HG03095 (cell line): ENCODE measurements at regions not wholly inside any gene's neighbourhood (a gene's known extent, or its start where the extent isn't known, plus 50 kb on each side); places are given as distances from the start of the nearest gene placed in this dataset.
A peak's percentile ranks its signal among the peaks of the same experiment; 100 is the strongest.
"Not testable (repeated sequence)": the region's sequence is repeated elsewhere in the genome, so short reads cannot be mapped to it uniquely, and the experiment has no call there.

Experiments
- ATAC-seq: cut with Tn5 transposase; IDR thresholded peaks from one replicate; pipeline ENCODE4 v1.9.1; 2021; ENCODE audit warnings: moderate library complexity; ENCODE audit not compliant: unreplicated experiment

DNA sequence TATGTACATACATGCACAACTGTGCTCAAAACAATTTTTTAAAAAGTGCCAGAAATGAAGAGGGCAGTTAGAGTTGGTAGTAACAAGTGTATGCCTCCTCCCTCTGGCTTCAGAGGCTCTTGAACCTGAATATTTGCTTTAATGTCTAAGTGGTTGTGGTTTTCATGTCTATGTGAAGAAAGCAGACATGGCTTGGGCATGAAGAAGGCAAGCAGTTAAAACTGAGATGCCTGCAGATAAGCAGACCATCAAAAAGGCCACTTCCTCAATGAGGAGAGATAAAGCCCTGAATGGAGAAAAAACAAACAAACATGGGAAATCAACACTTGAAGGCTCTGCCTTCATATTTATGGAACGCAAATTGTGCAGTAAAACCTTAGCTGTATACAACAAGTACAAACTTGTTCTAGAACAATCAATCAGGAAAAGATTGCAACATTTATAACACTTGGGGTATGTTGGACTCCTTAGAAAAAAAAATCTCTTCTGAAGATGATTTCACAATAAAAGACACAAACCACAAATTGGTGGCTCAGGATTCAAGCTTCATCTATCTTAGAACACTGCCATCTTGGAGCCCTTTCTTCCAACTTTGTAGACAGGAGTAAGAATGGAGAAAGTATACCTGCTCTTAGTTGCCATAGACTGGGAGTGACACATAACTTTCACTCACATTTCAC is 52.7 kb upstream of the PLA2G4A start:
- ATAC-seq, result no peak

DNA sequence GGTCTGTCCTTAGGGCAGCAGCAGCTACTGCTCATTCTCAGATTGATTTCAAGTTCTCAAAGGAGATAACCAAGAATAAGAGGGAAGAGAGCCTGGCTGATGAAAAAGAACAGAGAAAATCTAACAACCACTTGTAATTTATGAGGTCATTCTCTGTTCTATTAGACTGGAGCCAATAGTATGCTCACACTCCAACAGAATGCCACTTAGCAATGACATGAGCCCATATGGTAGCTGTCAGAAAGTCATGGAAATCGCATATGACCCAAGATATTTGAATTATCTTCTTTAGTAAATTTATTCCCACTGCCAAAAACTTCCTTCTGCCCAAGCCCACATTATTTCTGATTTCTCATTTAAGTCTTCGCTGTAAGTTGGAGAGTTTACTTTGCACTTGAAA is 53.7 kb upstream of the PLA2G4A start:
- ATAC-seq, result no peak

DNA sequence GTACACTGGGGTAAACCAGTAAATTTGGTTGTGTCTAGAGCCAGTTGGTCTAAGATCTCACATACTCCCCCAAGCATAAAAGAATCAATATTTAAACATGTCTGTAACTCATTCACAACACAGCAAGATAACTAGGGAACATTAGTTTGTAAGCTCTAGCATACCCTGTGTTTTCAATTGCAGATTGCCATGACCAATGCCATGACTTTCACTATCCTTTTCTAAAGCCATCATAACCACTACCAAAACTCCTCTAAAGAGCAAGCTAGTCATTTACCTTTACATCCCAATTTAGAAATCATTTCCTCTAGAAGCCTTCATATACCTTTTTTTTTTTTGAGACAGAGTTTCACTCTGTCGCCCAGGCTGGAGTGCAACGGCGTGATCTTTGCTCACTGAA is 56.5 kb upstream of the PLA2G4A start:
- ATAC-seq, result no peak

DNA sequence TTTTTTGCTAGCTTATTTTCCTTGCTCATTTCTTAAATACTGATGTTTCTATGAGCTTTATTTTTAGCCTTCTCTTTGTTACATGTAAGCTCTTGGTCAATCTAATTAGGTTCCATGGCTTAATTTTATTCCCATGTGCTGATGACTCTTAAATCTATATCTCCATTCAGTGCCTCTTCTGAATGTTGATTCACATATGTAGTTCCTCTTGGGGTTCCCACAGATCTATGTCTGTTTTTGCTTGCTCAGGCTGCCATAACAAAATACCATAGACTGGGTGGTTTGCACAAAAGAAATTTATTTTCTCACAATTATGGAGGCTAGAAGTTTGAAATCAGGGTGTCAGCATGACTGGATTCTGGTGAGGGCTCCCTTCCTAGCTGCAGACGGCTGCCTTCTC is 58.3 kb upstream of the PLA2G4A start:
- no peak for ATAC-seq

DNA sequence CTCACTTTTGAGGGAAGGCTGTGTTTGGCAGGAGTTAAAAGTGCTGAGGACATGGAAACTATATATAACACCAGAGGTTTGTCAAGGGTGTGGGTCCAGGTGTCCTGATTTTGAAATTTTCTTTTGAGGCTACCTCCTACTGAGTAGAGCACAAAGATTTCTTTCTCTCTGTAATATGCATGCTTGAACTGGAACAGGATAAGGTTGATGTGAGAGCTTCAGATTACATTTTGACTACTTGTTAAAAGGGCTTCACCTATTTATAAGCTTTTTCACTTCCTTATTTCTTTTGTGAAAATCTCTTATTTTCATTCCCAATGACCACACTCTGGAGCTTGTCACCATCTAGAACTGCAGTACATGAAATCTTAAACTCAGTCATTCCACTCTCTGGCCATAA is 59.8 kb upstream of the PLA2G4A start:
- peak; percentile 91 for ATAC-seq

DNA sequence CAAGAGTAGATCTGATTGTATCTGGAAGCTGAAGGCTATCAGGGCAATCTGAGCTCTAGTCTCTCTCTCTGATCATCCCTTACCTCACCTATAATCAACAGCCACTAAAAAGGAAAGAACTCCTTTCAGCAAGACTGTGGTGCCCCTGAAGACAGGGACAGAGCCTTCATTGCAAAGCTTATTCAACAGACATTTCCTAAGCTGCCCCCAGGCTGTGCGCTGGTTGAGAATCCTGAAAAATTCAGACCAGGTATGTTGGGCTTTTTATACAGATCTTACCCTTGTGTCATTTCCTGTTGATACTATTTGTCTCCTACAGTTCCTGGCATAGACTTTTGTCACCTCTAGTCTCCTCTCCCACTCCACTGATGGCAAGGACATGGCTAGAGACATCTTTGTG is 63.3 kb upstream of the PLA2G4A start:
- ATAC-seq, result no peak

DNA sequence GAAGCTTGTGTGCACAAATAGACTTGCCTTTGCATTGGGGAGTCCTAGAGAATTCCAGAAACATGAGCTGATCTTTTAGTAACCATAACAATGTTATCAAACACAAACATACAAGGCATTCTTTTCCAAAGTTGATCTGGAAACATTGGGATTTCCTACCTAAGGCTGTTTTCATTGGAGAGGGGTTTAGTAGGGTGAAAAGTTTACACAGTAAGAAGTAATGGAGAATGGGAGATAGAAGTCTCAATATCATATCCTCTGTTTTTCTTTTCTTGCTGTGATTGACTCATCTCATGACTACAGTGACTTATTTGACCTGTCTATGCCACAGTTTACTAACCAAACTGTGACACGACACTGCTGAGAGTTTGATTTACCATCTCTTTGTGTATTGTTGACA is 65.6 kb upstream of the PLA2G4A start:
- ATAC-seq, result peak; percentile 72

DNA sequence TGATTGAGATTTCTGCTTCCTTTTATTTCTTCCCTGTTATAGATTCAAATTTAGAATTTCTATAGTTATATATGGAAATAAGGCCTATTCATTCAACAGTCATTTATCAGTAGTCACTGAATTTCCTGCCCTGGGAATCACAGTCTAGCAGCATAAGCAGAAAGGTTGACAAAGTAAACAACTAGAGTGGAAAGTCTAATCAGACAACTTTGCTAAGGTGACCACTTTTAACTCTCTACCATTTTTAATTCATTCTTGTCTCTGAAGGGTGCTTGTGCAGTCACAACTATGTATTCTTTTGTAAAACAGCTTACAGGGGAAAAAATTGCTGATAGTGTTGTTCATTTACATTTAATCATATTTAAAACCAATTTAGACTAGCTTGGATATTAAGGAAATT is 66.1 kb upstream of the PLA2G4A start:
- no peak for ATAC-seq

DNA sequence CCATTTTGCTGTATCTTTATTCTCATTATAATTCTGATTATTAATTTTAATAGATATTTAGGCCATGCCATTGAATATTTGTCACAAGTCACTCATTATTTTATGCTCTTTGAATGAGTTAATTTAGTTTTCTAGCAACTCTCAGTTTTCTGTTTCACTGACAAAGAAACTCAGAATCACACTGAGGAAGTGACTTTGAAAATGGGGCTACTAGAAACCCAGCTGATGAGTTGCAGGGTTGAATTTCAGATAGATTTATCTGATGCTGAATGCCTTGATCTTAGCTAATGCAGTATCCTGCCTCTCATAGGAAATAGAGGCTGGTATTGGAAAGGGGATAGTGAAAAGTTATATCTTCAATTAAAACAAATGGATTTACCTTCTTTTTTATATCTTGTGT is 67.4 kb upstream of the PLA2G4A start:
- ATAC-seq, result peak; percentile 55

DNA sequence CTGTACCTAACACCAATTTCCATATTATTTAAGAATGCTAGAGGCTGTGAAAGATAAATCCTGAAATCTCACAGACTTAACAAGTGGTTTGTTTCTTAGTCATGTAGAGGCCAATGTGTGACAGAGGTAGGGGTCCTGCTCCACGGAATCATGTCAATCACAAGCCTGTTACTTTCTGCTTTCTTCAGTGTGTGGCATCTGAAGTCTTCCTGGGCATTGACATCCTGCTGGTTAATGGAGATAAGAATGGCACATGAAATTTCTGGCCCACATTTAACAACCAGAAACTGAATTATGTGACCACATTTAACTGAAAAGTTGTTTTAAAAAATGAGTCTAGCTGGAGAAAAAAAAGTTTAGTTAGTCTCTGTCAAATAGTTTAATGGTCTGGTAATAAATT is 68.3 kb upstream of the PLA2G4A start:
- no peak for ATAC-seq

DNA sequence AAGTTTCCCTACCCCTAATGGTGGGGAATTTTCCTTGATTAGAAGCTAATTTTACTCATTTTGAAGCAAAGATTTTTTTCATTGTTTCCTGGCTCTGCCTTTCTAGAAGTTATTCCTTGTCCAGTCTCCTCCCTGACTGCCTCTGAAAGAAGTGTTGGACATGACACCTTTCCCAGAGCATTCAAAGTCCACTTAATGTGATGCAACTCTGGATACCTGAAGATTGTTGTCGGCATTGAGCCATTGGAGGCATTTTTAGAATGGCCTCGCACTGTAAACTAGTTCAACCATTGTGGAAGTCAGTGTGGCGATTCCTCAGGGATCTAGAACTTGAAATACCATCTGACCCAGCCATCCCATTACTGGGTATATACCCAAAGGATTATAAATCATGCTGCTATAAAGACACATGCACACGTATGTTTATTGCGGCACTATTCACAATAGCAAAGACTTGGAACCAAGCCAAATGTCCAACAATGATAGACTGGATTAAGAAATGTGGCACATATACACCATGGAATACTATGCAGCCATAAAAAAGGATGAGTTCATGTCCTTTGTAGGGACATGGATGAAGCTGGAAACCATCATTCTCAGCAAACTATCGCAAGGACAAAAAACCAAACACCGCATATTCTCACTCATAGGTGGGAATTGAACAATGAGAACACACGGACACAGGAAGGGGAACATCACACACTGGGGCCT is 69.7 kb upstream of the PLA2G4A start:
- not testable (repeated sequence) for ATAC-seq

DNA sequence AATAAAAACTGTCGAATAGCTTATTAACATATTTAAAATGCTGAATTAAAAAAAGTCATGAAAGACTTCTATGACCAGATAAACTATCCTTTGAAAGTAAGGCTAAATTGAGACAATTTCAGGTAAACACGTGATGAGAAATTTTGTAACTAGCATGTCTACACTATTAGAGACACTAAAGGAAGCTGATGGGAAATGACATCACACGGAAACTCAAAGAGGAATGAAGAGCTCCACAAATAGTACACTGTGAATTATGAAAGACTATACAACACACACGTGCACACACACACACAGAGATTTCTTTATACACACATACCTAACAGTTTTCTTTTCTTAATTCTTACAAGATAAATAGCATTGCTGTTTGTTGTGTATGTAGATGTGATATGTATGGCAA is 70.9 kb upstream of the PLA2G4A start:
- ATAC-seq, result no peak

DNA sequence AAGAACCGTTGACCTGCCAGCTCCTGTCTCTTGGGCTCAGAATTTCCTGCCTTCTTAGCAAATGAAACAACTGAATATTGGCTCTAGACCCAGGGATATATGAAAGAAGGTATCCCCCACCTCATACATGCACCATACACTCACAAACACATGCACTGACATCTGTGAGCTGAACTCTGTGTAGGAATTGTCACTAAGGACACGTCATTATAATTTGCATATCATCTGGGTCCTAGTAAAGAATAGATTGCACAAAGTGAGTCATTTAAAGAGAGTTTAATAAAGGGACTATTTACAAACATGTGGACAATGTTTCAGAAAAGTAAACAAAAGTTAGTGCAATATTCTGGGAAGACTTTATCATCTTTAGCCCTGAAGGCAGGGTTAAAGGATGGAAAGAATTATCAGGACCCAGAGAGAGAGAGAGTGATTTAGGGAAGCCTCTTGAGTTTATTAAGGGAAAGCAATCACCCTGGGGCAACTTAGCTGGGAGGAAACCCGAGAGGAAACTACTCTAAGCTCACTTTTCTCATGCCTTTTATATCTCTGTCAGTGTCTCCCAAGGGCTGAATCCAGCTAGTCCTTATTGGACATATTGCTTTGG is 74.1 kb upstream of the PLA2G4A start:
- no peak for ATAC-seq

DNA sequence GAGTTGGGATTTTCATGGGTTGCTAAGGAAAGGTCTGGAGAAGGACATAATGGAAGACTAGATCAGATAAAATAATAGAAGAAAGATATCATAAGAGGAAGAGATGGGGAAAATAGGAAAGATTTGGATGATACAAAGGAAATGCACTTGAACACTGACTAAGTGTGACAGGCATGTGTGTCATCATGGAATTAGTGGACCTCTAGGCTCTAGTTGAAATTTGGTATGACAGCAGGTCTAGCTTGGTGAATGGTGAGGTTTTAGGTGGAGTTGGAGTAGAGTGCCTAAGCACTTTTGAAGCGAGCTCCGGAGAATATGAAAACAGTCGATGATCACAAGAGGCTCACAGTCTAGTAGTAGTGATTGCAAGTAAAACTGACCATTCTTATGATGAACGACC is 73.0 kb upstream of the PTGS2 start:
- ATAC-seq, result no peak

DNA sequence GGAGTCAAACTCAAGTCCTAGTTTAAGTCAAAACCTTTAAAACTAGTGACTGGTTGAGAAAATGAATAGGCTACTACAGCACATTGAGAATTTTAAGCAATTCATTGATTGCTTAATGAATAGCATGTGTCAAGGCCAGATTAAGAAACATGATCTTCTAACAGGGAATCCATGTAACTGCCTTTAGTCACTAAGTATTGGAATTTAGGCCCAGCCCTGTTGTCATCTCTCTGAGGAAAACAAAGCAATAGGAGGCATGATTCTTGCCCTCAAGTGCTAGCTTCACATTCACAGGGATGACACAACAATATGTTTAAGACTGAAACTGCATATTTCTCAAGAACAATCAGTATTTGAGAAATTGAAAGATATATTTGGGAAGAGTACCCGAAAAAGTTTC is 70.0 kb upstream of the PTGS2 start:
- ATAC-seq, result no peak

DNA sequence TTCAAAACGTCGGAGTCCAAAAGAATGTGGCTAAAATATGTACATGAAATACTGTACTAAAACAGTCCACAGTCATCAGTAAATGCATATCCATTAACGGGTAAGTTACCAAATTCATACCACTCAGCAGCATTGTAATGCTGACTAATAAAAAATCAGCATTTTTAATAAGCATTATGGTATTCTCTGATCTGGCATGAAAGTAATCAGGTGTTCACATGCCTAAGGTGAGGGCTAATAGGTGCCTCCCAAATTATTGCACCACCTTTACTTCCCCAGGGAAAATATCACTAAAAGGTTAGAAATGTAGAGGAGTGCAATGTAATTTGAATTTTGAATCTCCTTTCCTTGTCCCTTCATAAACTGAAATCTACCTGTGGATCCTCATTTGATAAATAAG is 69.6 kb upstream of the PTGS2 start:
- ATAC-seq, result no peak

DNA sequence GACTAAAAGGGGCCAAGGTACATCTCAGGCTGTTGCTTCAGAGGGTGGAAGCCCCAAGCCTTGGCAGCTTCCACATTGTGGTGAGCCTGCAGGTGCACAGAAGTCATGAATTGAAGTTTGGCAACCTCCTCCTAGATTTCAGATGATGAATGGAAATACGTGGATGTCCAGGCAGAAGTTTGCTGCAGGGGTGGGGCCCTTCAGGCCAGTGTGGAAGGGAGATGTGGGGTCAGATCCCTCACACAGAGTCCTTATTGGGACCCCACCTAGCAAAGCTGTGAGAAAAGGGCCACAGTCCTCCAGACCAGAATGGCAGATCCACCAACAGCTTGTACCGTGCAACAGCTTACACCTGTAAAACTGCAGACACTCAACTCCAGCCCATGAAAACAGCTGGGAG is 67.4 kb upstream of the PTGS2 start:
- ATAC-seq, result no peak

DNA sequence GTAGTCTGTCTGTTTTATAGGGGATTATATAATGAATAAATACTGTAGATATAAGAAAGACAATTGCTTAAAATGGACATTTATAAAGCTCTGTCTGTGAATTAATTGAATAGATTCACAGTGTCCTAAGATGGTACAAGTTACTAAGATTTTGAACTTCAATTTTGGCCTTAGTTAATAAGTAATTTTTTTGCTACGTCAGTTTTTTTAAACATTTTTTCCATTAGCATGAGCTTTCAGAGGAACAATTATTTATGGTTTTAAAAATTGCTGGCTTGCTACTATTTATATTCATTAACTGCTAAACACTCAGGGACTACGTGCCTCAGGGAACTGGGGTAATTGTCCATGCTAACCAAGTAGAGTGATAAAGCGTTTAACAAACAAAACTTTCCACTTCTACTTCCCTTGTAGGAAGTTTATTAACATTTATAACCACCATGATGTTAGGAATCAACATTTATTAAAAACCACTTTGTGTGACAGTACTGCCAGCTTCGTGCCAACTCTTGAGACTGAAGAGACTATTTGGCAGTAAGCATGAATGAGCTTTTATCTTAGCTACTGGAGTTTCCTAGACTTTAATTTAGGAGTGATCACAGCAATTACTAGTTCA is 65.4 kb upstream of the PTGS2 start:
- no peak for ATAC-seq

DNA sequence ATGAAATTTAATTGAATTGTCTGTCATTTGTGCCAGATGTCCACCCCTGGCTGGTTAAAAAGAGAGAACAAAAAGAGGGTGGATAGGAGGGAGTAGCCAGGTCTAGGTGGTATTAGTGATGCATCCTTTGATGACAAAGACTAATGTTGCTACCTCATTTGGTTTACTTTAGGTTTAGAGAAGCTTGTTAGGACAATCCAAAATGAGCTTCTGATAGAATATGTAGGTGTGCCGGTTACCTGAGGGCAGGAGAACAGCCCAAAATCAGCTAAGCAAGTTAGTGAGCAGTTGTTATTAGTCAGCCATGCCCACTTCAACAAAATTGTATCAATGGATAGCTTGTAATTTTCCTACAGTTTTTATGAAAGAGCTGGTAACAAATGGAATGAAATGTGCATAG is 61.4 kb upstream of the PTGS2 start:
- no peak for ATAC-seq

DNA sequence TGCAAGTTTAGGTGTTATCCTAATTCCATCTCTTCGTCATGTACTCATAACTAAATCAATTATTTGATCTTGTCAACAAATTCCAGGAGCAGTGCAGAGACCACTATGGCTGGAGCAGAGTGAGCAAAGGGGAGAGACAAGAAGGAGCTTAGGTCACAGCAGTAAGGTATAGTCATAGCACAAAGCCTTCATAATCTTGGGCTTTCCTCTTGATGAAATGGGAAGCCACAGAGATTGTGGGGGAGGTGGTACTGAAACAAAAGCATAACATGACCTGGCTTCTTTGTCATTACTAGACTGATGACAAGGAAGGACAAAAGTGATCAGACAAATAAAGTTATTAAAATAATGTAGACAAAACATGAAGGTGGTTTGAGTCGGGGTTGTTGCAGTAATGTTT is 60.1 kb upstream of the PTGS2 start:
- ATAC-seq, result no peak

DNA sequence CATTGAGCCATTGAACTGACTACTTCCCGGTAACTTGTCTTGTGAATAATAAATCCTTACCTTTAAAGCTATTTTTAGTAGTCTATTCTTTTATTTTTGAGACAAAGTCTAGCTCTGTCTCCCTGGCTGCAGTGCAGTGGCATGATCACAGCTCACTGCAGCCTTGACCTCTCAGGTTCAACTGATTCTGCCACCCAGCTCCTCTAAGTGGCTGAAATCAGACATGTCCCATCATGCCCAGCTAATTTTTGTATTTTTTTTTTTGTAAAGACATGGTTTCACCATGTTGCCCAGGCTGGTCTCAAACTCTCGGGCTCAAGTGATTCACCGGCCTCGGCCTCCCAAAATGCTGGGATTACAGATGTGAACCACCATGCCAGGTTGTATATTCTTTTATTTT is 59.3 kb upstream of the PTGS2 start:
- no peak for ATAC-seq

DNA sequence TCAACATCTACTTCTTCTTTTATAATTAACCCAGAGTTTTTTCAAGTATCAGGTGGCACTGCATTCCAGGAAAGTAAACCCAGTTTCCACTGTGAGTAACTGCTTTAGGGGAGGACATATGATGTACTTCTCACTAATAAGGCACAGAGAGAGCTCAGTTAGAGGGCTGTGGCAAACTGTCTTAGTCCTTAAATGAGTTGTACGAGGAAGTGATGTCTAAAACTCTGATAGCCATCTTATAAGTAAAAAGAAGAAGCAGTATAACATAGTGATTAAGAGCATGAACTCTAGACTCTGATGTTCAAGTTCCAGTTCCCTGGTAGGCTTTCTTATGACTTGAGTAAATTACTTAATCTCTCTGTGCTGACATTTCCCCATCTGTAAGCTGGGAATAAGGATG is 58.7 kb upstream of the PTGS2 start:
- ATAC-seq, result peak; percentile 71
